OCI-M2 (cell line): ENCODE measurements at regions not wholly inside any gene's neighbourhood (a gene's known extent, or its start where the extent isn't known, plus 50 kb on each side); places are given as distances from the start of the nearest gene placed in this dataset.

Experiments used
- DNase-seq: peaks from one replicate; lab custom pipeline; 2025; ENCODE audit not compliant: unreplicated experiment; lab: John Stamatoyannopoulos, UW

DNA sequence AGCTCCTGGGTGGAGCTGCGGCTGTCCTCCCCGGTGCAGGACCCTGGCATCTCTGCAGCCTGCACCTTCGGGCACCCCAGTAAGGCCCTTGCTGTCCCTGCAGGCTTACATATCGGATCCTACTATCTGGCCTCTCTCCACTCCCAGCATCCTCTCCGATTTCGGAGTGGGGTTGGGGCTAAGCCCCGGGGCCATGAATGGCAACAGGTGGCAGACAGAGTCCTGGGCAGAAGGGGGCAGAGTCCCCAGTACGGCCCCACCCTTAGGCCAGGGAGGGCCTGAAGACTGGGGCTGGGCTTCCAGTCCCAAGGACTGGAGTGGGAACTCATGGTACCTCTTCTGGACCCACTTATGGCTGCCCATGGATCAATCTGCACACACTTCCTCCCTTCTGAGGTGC lies 180.4 kb upstream of the MC4R start:
- no peak for DNase-seq

DNA sequence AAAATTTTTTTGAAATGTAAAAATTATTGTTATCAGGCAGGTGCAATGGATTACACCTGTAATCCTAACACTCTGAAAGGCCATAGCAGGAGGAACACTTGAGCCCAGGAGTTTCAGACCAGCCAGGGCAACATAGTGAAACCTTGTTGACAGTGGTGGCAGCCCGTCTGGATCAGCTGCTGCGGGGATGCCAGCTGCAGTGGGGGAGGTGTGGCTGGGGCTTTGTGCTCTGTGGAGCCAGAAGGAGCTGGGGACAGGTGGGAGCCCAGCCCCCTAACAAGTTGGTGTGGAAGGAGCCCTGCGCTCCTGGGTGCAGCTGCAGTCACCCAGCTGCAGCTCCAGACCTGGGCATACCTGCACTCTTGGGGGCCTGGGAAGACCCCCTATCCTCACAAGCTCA lies 182.4 kb upstream of the MC4R start:
- no peak for DNase-seq

DNA sequence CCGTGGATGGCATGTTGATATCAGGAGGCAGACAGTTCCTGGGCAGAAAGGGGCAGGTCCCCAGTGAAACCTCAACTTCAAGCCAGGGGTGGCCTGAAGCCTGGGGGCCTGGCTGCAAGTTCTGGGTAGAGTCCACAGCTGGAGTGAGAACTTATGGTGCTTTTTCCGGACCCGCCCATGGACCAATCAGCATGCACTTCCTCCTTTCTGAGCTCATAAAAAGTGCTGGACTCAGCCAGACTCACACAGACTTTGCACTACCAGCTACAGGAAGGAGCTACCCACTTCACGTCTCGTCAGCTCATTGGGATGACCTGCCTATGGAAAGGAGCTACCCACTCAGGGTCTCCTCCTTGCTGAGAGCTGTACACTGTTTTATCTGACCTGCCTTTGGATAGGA lies 183.1 kb upstream of the MC4R start:
- DNase-seq, result no peak

DNA sequence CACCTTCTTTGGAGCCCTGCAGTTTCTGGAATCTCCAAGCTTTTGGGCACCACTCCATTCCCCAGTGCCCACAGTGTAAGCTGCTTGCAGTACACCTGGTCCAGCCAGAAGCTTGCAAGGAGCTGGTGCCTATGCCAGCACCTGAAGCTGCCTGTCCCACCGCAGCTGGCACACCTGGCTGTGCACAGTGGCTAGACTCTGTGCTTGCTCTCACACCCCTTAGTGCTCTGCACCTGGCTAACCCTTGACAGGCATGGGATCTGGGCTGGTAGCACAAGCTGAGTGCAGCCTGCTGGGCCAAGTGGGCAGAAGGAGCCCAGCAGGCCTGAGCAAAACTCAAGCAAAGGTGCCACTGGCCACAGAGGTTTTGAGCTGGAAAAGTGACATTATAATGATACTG lies 183.8 kb upstream of the MC4R start:
- DNase-seq, result no peak

DNA sequence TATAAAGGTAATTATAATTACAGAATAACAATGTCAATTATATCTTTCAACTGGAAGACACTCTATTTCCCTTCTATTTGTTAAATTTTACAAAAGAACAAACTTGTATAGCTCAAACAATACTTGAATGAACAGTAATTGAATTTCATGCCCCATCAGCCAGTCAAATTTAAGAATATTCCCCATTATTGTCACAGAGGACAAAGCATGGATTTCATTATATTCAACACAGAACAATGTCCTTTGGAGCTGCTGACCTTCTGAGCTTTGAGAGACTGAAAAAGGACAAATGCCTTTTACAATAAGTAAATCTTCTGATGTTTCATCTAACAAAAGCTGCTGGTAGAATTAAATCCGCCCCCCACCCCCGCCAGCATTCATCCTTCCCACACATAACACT lies 187.5 kb upstream of the MC4R start:
- no peak for DNase-seq

GRCh38 chr18:60563082-60563481 lies 190.5 kb upstream of the MC4R start:
- no peak for DNase-seq

DNA sequence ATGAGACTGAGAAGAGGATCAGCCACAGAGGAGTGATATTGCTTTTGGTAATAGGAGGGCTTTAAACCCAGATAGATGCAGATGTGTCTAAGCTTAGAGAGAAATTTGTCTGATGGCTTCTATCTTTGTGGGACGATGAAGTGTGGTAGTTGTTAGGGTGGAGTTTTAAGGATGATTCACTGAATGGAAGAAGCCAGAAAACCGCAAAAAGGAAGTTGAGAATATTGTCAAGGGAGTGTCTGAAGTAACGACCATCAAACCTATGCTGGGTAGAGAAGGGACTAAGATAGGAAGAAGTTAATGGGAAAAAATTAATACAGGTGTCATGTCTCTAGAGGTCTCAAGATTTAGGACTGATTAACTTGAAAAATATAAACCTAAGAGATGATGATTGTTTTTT lies 195.6 kb upstream of the MC4R start:
- DNase-seq, result no peak

DNA sequence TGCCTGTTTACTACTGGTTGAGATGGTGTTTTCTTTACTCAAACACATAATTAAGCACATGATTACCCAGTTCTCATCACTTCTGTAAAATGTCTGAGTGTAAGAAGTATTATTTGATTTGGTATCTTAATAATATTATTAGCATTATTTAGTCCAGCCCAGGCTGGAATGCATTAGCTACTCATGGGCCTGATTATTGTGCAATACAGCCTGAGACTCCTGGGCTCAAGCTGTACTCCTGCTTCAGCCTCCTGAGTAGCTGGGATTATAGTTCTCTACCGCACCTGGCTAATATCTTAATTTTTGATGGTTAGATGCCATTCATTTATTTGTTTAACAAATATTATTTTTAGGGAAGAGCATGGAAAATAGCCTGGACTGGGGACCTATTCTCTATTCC lies 197.6 kb upstream of the MC4R start:
- no peak for DNase-seq

DNA sequence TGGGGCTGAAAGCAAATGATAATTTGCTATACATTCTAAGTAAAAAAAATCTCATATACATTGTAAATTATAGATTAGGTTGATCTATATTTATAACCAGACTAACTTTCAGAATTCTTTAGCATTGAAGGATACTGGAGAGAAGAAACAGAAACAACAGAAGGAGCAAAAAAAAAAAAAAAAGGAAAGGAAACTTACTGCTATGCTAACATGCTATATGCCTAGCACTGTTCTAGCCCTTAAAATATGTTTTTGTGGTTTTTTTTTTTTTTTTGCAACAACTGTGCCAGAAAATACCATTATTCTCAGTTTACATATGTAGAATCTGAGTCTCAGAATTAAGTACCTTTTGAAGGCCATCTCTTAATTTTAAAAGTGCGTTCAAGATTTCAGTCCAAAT lies 204.9 kb upstream of the MC4R start:
- DNase-seq, result no peak

DNA sequence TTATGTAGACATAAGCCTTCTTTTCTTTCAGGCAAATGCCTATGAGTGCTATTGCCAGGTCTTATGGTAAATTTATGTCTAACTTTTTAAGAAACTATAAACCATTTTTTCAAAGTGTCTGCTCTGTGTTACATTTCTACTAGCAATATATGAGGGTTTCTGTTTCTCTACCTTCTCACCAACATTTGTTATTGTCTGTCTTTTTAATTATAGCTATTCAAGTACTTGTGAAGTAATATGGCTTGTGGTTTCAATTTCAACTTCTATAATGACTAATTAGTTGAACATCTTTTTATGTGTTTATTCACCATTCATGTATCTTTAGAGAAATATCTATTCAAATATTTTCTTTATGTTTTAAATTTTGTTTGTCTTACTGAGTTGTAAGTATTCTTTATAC lies 213.1 kb upstream of the MC4R start:
- DNase-seq, result no peak

- DNase-seq, result no peak
Measured at GRCh38 chr18:60593249-60593648, 220.7 kb upstream of the MC4R start.

DNA sequence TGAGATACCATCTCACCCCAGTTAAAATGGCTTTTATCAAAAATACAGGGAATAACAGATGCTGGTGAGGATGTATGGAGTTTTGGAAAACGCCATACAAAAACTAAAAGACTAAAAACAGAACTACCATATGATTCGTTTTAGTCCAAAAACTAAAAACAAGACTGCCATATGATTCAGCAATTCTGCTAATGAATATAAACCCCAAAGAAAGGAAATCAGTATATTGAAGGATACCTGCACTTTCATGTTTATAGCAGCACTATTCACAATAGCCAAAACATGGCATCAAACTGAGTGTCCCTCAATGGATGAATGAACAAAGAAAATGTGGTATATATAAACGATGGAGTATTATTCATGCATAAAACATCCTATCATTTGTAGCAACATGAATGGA lies 224.4 kb upstream of the MC4R start:
- no peak for DNase-seq

DNA sequence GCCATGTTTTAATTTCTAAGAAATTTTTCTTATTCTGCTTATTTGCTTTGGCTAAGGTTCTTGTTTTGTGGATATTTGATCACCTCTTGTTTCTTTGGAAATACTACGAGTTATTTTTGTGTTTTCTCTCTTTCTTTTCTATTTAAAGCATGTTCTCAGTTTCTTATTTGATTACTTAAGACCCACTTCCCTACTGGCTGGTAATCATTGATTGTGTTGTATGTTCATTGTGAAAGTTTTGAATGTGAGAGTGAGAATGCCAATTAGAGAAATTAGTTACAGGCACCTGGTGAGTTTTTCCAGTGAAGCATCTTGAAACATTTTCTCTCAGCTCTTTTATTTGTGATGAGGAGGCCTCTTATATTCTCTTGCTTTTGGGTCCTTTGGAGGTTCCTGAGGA lies 226.7 kb upstream of the MC4R start:
- no peak for DNase-seq

DNA sequence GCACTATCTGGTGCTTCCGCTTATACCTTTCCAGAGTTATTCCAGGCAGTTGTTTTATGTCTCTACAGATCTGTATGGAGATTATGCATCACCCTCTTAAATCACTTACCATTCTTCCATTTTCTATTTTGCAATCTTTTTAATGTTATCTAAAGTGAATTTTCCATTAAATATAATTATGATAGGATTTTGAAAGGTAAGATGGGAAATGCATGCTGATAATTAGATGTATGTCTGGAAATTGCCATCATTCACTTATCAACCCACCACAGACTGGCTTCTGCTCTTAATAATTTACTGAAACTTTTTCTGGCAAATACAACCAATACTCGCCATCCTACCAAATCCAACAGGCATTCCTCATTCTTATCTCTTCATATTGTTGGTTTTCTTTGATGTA lies 227.4 kb upstream of the MC4R start:
- no peak for DNase-seq

DNA sequence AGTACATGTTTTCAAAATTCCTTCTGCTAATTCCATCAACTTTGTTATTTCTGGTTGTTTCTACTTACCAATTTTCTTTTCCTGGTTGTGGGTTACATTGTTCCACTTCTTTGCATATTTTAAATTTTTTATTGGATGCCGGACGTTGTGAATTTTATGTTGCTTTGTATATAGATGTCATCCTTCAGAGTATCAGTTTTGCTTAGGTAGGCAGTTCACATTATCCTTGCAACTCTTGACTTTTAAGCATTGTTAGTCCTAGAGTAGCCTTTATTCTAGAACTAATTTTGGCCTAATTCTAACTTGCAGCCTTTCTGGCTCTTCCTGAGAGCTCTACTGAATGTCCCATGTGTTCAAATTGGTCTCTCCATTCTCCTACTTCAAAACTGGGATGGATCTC lies 228.7 kb upstream of the MC4R start:
- DNase-seq, result no peak

DNA sequence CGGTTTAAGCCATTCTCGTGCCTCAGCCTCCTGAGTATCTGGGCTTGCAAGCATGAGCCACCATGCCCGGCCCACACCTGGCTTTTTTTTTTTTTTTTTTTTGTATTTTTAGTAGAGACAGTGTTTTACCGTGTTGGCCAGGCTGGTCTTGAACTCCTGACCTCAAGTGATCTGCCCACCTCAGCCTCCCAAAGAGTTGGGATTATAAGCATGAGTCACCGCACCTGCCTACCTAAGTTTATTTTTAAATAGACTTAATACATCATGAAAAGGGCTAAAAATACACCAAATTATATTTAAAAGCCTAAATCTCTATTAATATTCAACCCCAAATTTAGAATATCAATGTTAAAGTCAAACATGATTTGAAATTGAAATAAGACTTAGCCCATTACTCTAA lies 250.8 kb upstream of the MC4R start:
- no peak for DNase-seq

GRCh38 chr18:60624207-60624606 lies 251.6 kb upstream of the MC4R start:
- no peak for DNase-seq

DNA sequence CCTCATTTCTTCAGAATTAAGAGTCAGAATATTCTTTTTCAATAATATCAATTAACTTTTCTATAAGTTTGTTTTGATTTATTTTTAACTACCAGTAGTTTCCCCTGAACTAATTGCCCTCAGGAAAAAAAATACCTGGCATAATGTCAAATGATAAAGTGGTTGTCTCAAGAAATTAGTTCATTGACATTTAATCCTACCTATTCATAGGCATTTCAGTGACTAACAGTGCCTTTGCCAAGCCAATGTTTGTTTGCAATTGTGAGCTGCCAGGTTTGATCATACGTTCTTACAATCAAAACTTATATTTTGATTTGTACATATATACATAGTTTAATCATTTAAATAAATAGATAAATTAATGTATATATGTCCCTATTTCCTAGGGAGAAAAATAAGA lies 267.3 kb upstream of the MC4R start:
- DNase-seq, result no peak

- no peak for DNase-seq
Measured at GRCh38 chr18:60643009-60643408, 270.4 kb upstream of the MC4R start.

DNA sequence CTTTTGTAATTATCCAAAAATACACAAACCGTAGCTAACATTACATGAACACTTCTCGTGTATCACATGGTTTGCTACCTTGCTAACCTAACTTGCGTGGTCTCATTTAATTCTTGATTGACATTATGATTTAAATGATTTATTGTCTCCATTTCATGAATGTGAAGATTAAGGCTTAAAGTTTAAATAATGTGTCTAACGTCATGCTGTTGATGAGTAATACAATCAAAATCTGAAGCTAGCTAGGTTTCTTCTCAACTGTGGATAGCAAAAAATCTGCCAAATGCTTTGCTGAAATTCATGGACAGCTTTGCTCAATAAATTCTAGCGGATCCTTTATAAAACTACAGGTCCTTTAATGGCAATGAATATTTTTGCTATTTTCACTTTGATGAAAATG lies 274.1 kb upstream of the MC4R start:
- DNase-seq, result no peak

- no peak for DNase-seq
Measured at GRCh38 chr18:60649107-60649506, 276.5 kb upstream of the MC4R start.

- DNase-seq, result no peak
Measured at GRCh38 chr18:60649842-60650536, 277.4 kb upstream of the MC4R start.

GRCh38 chr18:60654298-60654697 lies 281.7 kb upstream of the MC4R start:
- DNase-seq, result no peak

- peak; percentile 54 for DNase-seq
Measured at GRCh38 chr18:60656553-60656952, 284.0 kb upstream of the MC4R start.
